Mesendoderm (in vitro differentiated cells): ENCODE measurements at regions not wholly inside any gene's neighbourhood (a gene's known extent, or its start where the extent isn't known, plus 50 kb on each side); places are given as distances from the start of the nearest gene placed in this dataset.
A peak's percentile ranks its signal among the peaks of the same experiment; 100 is the strongest.

Source experiments
- DNase-seq: peaks from one replicate; pipeline ENCODE4 v3.0.0; 2013
- H2AK5ac ChIP-seq: 2 replicates; pipeline ENCODE4 v1.6.1; 2013; ENCODE audit warnings: low read length, inconsistent platforms
- H2BK120ac ChIP-seq: 2 replicates; pipeline ENCODE4 v1.6.1; 2013; ENCODE audit warnings: low read depth, mild to moderate bottlenecking, low read length, moderate library complexity, mixed read lengths
- H2BK15ac ChIP-seq: replicated peaks from 2 replicates; pipeline ENCODE4 v1.6.1; 2013; ENCODE audit warnings: low read depth, mild to moderate bottlenecking, moderate library complexity
- H2BK5ac ChIP-seq: 2 replicates; pipeline ENCODE4 v1.6.1; 2013; ENCODE audit warnings: low read length, inconsistent platforms
- H3K18ac ChIP-seq: 2 replicates; pipeline ENCODE4 v1.6.1; 2013; ENCODE audit warnings: mild to moderate bottlenecking, low read length, mixed read lengths
- H3K23ac ChIP-seq: one replicate; pipeline ENCODE4 v1.6.1; 2013; ENCODE audit warnings: low read length
- H3K27ac ChIP-seq: 2 replicates; pipeline ENCODE4 v1.5.1; 2013; ENCODE audit warnings: low read depth, mild to moderate bottlenecking, inconsistent platforms, low read length, moderate library complexity
- H3K27me3 ChIP-seq: 2 replicates; pipeline ENCODE4 v1.6.1; 2013; ENCODE audit warnings: low read length, control low read depth, mild to moderate bottlenecking, inconsistent platforms; ENCODE audit not compliant: insufficient read depth, poor library complexity
- H3K36me3 ChIP-seq: 2 replicates; pipeline ENCODE4 v1.6.1; 2013; ENCODE audit warnings: low read length, inconsistent platforms; ENCODE audit not compliant: control insufficient read depth, insufficient read depth
- H3K4ac ChIP-seq: one replicate; pipeline ENCODE4 v1.6.1; 2013; ENCODE audit warnings: low read depth, mild to moderate bottlenecking, low read length, moderate library complexity
- H3K4me1 ChIP-seq: 2 replicates; pipeline ENCODE4 v1.6.1; 2013; ENCODE audit warnings: low read depth, low read length, inconsistent platforms; ENCODE audit not compliant: control insufficient read depth
- H3K4me2 ChIP-seq: 2 replicates; pipeline ENCODE4 v1.6.1; 2013; ENCODE audit warnings: low read length
- H3K4me3 ChIP-seq: 2 replicates; pipeline ENCODE4 v1.5.1; 2013; ENCODE audit warnings: mild to moderate bottlenecking, low read length
- H3K56ac ChIP-seq: one replicate; pipeline ENCODE4 v1.6.1; 2013; ENCODE audit warnings: low read length
- H3K79me1 ChIP-seq: 2 replicates; pipeline ENCODE4 v1.6.1; 2013; ENCODE audit warnings: low read length, inconsistent platforms
- H3K79me2 ChIP-seq: 2 replicates; pipeline ENCODE4 v1.6.1; 2013; ENCODE audit warnings: mild to moderate bottlenecking, low read length; ENCODE audit not compliant: control insufficient read depth, insufficient read depth
- H3K9ac ChIP-seq: 2 replicates; pipeline ENCODE4 v1.6.1; 2013; ENCODE audit warnings: low read length, inconsistent platforms
- H4K5ac ChIP-seq: one replicate; pipeline ENCODE4 v1.6.1; 2013; ENCODE audit warnings: low read length
- H4K8ac ChIP-seq: one replicate; pipeline ENCODE4 v1.6.1; 2013; ENCODE audit warnings: low read depth, mild to moderate bottlenecking, control low read depth, low read length, moderate library complexity
- WGBS: extraction: QIAGEN DNeasy Blood & Tissue Kit; methylation state at CpG from one replicate; pipeline ENCODE4 v1.1.7; 2013; ENCODE audit warnings: low lambda C conversion rate, missing lambda C conversion rate; ENCODE audit not compliant: insufficient coverage; ENCODE audit errors: extremely low coverage; 5-methylcytosine and 5-hydroxymethylcytosine counted together

DNA sequence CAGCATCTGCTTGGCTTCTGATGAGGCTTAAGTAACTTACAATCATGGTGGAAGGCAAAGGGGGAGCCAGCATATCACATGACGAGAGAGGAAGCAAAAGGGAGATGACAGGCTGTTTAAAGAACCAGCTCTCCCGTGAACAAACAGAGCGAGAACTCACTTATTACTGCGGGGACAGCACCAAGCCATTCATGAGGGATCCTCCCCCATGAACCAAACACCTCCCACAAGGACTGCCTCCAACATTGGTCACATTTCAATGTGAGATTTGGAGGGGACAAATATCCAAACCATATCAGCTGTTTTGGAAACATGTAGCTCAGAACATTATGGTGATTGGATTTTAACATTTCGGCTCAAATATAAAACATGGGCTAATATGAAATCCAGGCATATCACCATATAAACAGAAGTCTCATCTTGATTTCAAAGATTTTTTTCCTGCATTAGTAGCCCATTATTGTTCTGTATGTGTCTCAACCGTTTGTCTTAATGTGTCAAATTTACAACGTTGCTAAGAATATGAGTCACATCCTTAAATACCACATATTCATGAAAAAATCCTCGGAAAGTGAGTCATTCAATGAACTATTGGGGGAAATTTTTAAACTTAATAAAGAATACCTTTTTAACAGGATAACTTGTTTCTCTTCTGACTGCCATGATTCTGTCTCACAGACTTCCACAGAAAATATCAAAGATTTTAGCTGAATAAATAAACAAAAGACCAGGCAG is 894.3 kb downstream of the TFAP2A start:
- Histone ChIP-seq H3K56ac (no peak overlapping the region), H3K79me1 (no peaks in the 10 kb centered on the region), H3K9ac (no peak overlapping the region), H4K5ac (no peak overlapping the region), H3K4me3 (no peak overlapping the region), H3K23ac (no peak overlapping the region), H2BK120ac (no peak overlapping the region), H3K4me1 (no peaks in the 10 kb centered on the region), H3K27me3 (no peaks in the 10 kb centered on the region), H3K18ac (no peak overlapping the region), H3K4ac (no peak overlapping the region), H3K27ac (no peak overlapping the region), H4K8ac (no peak overlapping the region), H3K36me3 (no peaks in the 10 kb centered on the region), H3K4me2 (no peak overlapping the region), H2AK5ac (no peak overlapping the region), H2BK15ac (no peak overlapping the region), H2BK5ac (no peak overlapping the region), H3K79me2 (no peaks in the 10 kb centered on the region)
- no CpG with 5 or more reads among the region's 8 CpGs for WGBS
- DNase-seq = no peak

DNA sequence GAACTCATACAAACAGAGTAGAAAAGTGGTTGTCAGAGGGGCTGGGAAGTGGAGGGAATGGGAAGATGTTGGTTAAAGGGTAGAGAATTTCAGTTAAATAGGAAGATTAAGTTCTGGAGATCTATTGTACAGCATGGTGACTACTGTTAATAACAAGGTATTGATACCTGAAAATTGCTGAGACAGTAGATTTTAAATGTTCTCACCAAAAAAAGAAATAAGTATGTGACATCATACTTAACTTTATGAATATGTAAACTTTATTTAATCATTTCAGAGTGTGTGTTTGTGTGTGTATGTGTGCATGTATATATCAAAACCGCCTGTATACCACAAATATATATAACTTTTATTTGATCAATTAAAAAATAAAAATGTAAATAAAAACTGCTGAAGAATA is 896.4 kb downstream of the TFAP2A start:
- H3K27me3 ChIP-seq = no peaks in the 10 kb centered on the region
- no peak overlapping the region for H3K9ac ChIP-seq
- H3K56ac ChIP-seq = no peak overlapping the region
- no peak overlapping the region for H3K27ac ChIP-seq
- H2BK15ac ChIP-seq = no peak overlapping the region
- no peak overlapping the region for H2AK5ac ChIP-seq
- H3K18ac ChIP-seq = no peak overlapping the region
- H3K36me3 ChIP-seq = no peaks in the 10 kb centered on the region
- H3K4ac ChIP-seq = no peak overlapping the region
- H4K5ac ChIP-seq = no peak overlapping the region
- H3K4me3 ChIP-seq = no peak overlapping the region
- H3K79me1 ChIP-seq = no peaks in the 10 kb centered on the region
- H3K4me1 ChIP-seq = no peaks in the 10 kb centered on the region
- no CpG with 5 or more reads among the region's 1 CpG for WGBS
- DNase-seq = no peak
- H3K79me2 ChIP-seq = no peaks in the 10 kb centered on the region
- H3K4me2 ChIP-seq = no peak overlapping the region
- H4K8ac ChIP-seq = no peak overlapping the region
- H2BK120ac ChIP-seq = no peak overlapping the region
- no peak overlapping the region for H3K23ac ChIP-seq
- no peak overlapping the region for H2BK5ac ChIP-seq

DNA sequence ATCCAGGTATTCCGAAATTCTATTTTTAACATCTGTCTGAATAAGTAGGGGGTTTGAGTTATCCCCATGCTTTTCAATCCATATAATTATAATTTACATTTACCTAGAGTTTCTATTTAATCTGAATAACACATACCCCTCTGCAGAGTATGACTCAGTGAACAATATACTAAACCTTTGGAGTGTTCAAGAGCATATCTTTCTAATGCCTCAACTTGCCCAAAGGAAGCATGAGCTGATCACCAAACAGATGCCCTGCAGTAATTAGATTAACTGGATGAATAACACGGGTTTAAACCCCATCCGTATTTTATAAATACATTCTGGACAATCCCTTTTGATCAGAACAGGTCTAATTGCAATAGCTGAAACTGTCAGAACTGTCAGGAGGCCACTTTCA is 897.1 kb downstream of the TFAP2A start:
- H3K4me2 ChIP-seq = no peak overlapping the region
- no peak overlapping the region for H4K8ac ChIP-seq
- H2BK5ac ChIP-seq = no peak overlapping the region
- H3K79me1 ChIP-seq = no peaks in the 10 kb centered on the region
- H4K5ac ChIP-seq = no peak overlapping the region
- H3K36me3 ChIP-seq = no peaks in the 10 kb centered on the region
- no peak overlapping the region for H3K56ac ChIP-seq
- H3K27ac ChIP-seq = no peak overlapping the region
- H2BK15ac ChIP-seq = no peak overlapping the region
- H3K4me3 ChIP-seq = no peak overlapping the region
- no peak for DNase-seq
- no peaks in the 10 kb centered on the region for H3K27me3 ChIP-seq
- H2BK120ac ChIP-seq = no peak overlapping the region
- no peak overlapping the region for H3K23ac ChIP-seq
- no CpG with 5 or more reads among the region's 3 CpGs for WGBS
- H3K79me2 ChIP-seq = no peaks in the 10 kb centered on the region
- no peak overlapping the region for H2AK5ac ChIP-seq
- H3K18ac ChIP-seq = no peak overlapping the region
- H3K9ac ChIP-seq = no peak overlapping the region
- no peaks in the 10 kb centered on the region for H3K4me1 ChIP-seq
- no peak overlapping the region for H3K4ac ChIP-seq

DNA sequence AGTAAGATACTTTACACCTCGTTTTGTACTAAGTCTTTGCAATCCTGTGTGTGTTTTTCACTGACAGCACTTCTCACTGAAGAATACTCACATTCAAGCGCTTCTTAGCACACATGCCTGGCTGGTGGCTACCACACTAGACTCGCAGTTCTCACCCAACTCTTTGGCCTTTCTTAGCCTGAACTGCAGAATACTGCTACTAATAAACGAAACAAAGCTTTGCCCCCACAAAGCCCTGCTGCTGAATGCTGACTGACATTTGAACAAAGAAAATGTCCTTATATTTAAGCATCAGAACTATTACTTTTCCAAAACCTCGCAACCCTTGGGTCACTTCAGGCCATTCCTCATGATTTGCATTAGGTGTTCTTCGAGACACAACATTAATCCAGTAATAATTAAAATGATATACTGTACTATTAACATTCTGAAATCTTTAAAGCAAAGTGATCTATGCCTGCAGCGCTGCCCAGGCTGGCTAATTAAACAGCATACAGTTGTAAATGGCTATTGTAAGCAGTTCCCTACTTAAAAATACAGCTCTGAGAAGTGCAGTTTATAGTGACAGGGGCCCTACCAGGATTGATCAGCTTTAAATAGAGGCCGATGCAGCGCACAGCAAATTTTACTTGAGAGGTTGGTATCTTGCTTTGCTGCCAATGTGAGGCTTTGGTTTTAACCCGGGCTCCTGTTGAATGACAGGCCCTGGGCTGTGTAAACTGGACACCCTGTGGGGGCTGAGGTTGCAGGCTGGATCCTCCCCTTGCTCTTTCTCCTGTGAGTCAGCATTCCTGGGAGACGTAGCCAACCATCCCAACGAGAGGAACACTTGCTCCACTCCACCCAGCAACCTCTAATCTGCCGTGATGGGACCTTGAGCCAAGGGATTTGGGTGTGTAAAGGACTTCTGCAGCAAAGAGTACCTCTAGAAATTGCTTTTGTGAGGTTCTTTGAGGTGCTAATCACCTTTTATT is 899.0 kb downstream of the TFAP2A start:
- Histone ChIP-seq H3K18ac (no peak overlapping the region), H3K27me3 (no peaks in the 10 kb centered on the region), H3K4me3 (no peak overlapping the region), H2BK120ac (no peak overlapping the region), H3K36me3 (no peaks in the 10 kb centered on the region), H3K4me2 (no peak overlapping the region), H3K79me1 (no peaks in the 10 kb centered on the region), H3K56ac (no peak overlapping the region), H4K5ac (no peak overlapping the region), H3K79me2 (no peaks in the 10 kb centered on the region), H4K8ac (no peak overlapping the region), H3K23ac (no peak overlapping the region), H3K4ac (no peak overlapping the region), H2BK5ac (no peak overlapping the region), H2AK5ac (no peak overlapping the region), H2BK15ac (no peak overlapping the region), H3K27ac (no peak overlapping the region), H3K4me1 (no peaks in the 10 kb centered on the region), H3K9ac (no peak overlapping the region)
- no CpG with 5 or more reads among the region's 13 CpGs for WGBS
- peak; percentile 60 for DNase-seq

DNA sequence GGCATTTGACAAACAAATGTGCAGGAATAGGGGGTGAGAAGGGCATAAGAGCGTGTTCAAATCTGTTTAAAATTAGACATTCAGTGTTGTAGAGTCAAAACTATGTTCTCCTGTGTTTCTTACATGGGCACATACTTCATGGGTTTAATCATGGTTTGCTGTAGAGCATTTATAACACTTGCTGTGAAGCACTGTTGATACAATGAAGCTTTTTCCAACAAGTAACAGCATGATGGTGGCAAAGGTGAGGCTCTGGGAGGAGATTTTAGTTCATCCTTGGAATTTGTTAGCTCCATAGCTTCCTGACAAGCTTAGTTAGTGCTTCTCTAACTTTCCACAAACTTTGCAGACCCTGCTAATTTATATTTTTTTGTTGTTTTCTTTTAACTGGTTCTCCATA is 900.7 kb downstream of the TFAP2A start:
- Histone ChIP-seq H3K9ac (no peak overlapping the region), H3K18ac (no peak overlapping the region), H3K4me3 (no peak overlapping the region), H4K5ac (no peak overlapping the region), H3K79me1 (no peaks in the 10 kb centered on the region), H3K4me1 (no peaks in the 10 kb centered on the region), H3K36me3 (no peaks in the 10 kb centered on the region), H3K79me2 (no peaks in the 10 kb centered on the region), H2BK5ac (no peak overlapping the region), H2BK120ac (no peak overlapping the region), H3K27me3 (no peaks in the 10 kb centered on the region), H3K27ac (no peak overlapping the region), H3K4ac (no peak overlapping the region), H2BK15ac (no peak overlapping the region), H3K23ac (no peak overlapping the region), H3K56ac (no peak overlapping the region), H3K4me2 (no peak overlapping the region), H4K8ac (no peak overlapping the region), H2AK5ac (no peak overlapping the region)
- no peak for DNase-seq
- WGBS = no CpG with 5 or more reads among the region's 1 CpG
